ENCODE measurements at regions not wholly inside any gene's neighbourhood (a gene's known extent, or its start where the extent isn't known, plus 50 kb on each side); places are given as distances from the start of the nearest gene placed in this dataset.
"Not testable (repeated sequence)": the region's sequence is repeated elsewhere in the genome, so short reads cannot be mapped to it uniquely, and the experiment has no call there.

DNA sequence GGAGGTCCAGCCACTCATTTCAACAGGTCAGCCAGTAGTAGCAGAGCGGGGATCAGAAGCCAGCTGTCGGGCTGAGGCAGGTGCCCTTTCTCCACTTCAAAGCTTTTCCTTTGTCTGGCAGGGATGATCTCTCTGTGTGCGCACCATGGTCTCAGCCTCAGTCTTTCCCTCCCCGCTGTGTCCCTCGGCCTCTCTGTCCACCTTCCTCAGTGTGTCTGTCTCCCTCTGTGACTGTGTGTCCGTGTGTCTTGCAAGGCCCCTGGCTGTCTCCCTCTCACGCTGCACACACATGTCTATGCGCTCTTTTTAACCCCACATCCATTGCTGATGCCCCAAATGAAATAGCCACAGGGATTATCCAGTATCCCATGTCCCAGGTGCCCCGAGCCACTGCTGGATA lies 134.0 kb upstream of the ZNF469 start:
- DNase-seq; H2AFZ ChIP-seq (ENCODE audit: low read depth, low read length); H2BK5ac ChIP-seq (ENCODE audit: low read depth, low read length, poor library complexity, severe bottlenecking); H3K79me1 ChIP-seq (replicated peaks; ENCODE audit: low read length, poor library complexity, severe bottlenecking); H2BK15ac ChIP-seq (ENCODE audit: low read depth, poor library complexity, severe bottlenecking); H3K27me3 ChIP-seq (ENCODE audit: control insufficient read depth in 1 of 2, insufficient read depth in 1 of 2, low read length in 2 of 2); H3K27ac ChIP-seq (ENCODE audit: low read length, poor library complexity, severe bottlenecking); H3K14ac ChIP-seq (ENCODE audit: low read length in 2 of 2); H3K23ac ChIP-seq (ENCODE audit: low read length in 2 of 2); H2BK120ac ChIP-seq (ENCODE audit: low read depth, low read length); H3K4me3 ChIP-seq (ENCODE audit: insufficient read depth in 1 of 2, low read depth in 1 of 2, low read length in 2 of 2); H3K9me3 ChIP-seq (ENCODE audit: control insufficient read depth, low read length); H3K4me1 ChIP-seq (ENCODE audit: control insufficient read depth, insufficient read depth, low read depth, low read length); H4K91ac ChIP-seq (ENCODE audit: low read length); H2AK5ac ChIP-seq (ENCODE audit: low read length, severe bottlenecking); H3K9ac ChIP-seq (ENCODE audit: low read length); H3K36me3 ChIP-seq (ENCODE audit: control insufficient read depth in 1 of 2, insufficient read depth in 2 of 2, low read depth in 1 of 2, low read length in 2 of 2); H4K8ac ChIP-seq (ENCODE audit: low read length); H3K4me2 ChIP-seq (ENCODE audit: low read length, poor library complexity, severe bottlenecking): not testable (repeated sequence)
- WGBS: 91% methylated on average over 8 of the region's 9 CpGs
- Histone ChIP-seq H3K18ac (ENCODE audit: low read depth in 1 of 2, low read length in 2 of 2) (peak overlapping the region in 1 of 2 experiments; percentile 21), H3K4ac (ENCODE audit: low read depth in 1 of 2, low read length in 2 of 2) (peak overlapping the region in 1 of 2 experiments; percentile 51), H2BK12ac (ENCODE audit: low read length in 2 of 2) (peak overlapping the region in 1 of 2 experiments; percentile 70)

DNA sequence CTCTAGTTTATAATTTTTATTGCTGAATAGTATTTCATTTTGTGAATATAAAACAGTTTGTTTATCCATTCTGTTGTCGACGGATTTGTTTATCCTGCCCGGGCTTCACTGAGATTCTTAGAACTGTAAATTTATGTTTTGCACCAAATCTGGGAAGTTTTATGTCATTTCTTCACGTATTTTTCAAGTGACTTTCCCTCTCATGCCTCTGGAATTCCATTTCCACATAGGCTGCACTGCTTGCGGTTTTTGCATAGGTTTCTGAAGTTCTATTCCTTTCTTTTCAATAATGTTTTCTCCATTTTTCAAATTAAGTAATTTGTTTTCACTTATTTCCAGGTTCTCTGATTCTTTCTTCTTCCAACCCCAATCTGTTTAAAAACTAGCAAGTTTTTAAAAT lies 132.4 kb upstream of the ZNF469 start:
- H2BK120ac ChIP-seq (ENCODE audit: low read depth, low read length); H3K4me3 ChIP-seq (ENCODE audit: insufficient read depth in 1 of 2, low read depth in 1 of 2, low read length in 2 of 2); H3K27ac ChIP-seq (ENCODE audit: low read length, poor library complexity, severe bottlenecking); H3K23ac ChIP-seq (ENCODE audit: low read length in 2 of 2); H3K4me2 ChIP-seq (ENCODE audit: low read length, poor library complexity, severe bottlenecking); H2AFZ ChIP-seq (ENCODE audit: low read depth, low read length); H3K4me1 ChIP-seq (ENCODE audit: control insufficient read depth, insufficient read depth, low read depth, low read length); H2BK12ac ChIP-seq (ENCODE audit: low read length in 2 of 2); H3K36me3 ChIP-seq (ENCODE audit: control insufficient read depth in 1 of 2, insufficient read depth in 2 of 2, low read depth in 1 of 2, low read length in 2 of 2); H3K4ac ChIP-seq (ENCODE audit: low read depth in 1 of 2, low read length in 2 of 2); H4K91ac ChIP-seq (ENCODE audit: low read length); H3K9me3 ChIP-seq (ENCODE audit: control insufficient read depth, low read length); H4K8ac ChIP-seq (ENCODE audit: low read length); H2BK15ac ChIP-seq (ENCODE audit: low read depth, poor library complexity, severe bottlenecking); H3K27me3 ChIP-seq (ENCODE audit: control insufficient read depth in 1 of 2, insufficient read depth in 1 of 2, low read length in 2 of 2); H3K79me1 ChIP-seq (replicated peaks; ENCODE audit: low read length, poor library complexity, severe bottlenecking); H3K14ac ChIP-seq (ENCODE audit: low read length in 2 of 2); H3K9ac ChIP-seq (ENCODE audit: low read length); H2BK5ac ChIP-seq (ENCODE audit: low read depth, low read length, poor library complexity, severe bottlenecking); H2AK5ac ChIP-seq (ENCODE audit: low read length, severe bottlenecking); H3K18ac ChIP-seq (ENCODE audit: low read depth in 1 of 2, low read length in 2 of 2): not testable (repeated sequence)
- WGBS: 81% methylated on average over 5 of the region's 5 CpGs
- DNase-seq: peak; percentile 61

DNA sequence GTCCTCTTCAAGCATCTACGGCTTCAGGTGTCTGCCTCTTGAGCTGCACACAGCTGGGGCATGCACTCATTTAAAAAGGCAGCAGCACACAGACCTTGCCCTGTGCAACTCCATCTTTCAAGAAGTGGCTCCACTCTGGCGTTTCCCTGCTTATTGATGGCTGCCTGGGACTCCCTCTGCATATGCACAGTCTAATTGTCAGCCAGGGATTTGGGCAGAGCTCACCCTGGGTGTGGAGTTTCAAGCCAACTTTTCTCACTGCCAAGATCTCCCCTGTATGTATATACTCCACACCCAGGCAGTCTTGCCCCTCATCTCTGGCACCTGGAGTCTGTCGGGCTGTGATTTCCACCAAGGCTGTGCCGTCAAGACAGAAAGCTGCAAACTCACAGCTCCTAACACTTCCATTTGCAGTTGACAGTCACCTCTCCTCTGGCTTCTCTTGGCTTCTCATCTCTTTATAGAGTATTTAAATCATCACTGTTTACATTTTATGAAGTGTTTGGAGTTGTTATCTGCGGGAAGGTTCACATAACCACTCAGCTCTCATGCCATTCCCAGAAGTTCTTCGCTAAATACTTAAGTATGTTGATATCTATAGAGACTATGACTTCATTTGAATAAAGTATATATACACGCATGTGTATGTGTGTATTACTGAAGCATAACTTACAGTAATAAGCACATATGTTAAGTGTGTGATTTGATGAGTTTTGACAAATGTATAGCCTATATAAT lies 130.5 kb upstream of the ZNF469 start:
- not testable (repeated sequence) for H2BK15ac ChIP-seq (ENCODE audit: low read depth, poor library complexity, severe bottlenecking); H4K91ac ChIP-seq (ENCODE audit: low read length); H3K79me1 ChIP-seq (replicated peaks; ENCODE audit: low read length, poor library complexity, severe bottlenecking); H3K18ac ChIP-seq (ENCODE audit: low read depth in 1 of 2, low read length in 2 of 2); H3K4me1 ChIP-seq (ENCODE audit: control insufficient read depth, insufficient read depth, low read depth, low read length); H3K9me3 ChIP-seq (ENCODE audit: control insufficient read depth, low read length); H3K36me3 ChIP-seq (ENCODE audit: control insufficient read depth in 1 of 2, insufficient read depth in 2 of 2, low read depth in 1 of 2, low read length in 2 of 2); H3K23ac ChIP-seq (ENCODE audit: low read length in 2 of 2); H2AFZ ChIP-seq (ENCODE audit: low read depth, low read length); H2BK12ac ChIP-seq (ENCODE audit: low read length in 2 of 2); H3K4me2 ChIP-seq (ENCODE audit: low read length, poor library complexity, severe bottlenecking); H4K8ac ChIP-seq (ENCODE audit: low read length); H3K14ac ChIP-seq (ENCODE audit: low read length in 2 of 2); H3K9ac ChIP-seq (ENCODE audit: low read length); H2BK120ac ChIP-seq (ENCODE audit: low read depth, low read length); H3K4ac ChIP-seq (ENCODE audit: low read depth in 1 of 2, low read length in 2 of 2); H3K4me3 ChIP-seq (ENCODE audit: insufficient read depth in 1 of 2, low read depth in 1 of 2, low read length in 2 of 2); H3K27me3 ChIP-seq (ENCODE audit: control insufficient read depth in 1 of 2, insufficient read depth in 1 of 2, low read length in 2 of 2); H3K27ac ChIP-seq (ENCODE audit: low read length, poor library complexity, severe bottlenecking); H2AK5ac ChIP-seq (ENCODE audit: low read length, severe bottlenecking); H2BK5ac ChIP-seq (ENCODE audit: low read depth, low read length, poor library complexity, severe bottlenecking)
- WGBS: no CpG with 5 or more reads among the region's 7 CpGs
- DNase-seq: peak; percentile 86

DNA sequence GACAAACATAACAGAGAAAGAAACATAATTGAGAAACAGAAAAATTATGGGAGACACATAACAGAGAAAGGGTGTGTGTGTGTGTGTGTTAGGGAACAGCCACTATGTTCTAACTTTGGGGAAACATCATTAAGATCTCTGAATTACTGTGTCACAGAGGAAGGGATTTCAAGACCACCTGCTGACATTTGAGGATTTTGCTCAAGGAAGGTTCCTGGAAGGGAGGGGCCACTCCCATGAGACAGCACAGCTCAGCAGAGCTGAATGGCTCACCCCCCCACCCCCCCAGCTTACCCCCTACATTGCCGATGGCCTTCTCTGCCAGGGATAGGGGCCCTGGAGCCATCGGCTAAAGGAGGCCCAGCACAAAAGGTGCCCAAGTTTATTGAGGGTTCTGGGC lies 124.6 kb upstream of the ZNF469 start:
- H3K14ac ChIP-seq (ENCODE audit: low read length in 2 of 2); H3K79me1 ChIP-seq (replicated peaks; ENCODE audit: low read length, poor library complexity, severe bottlenecking); H4K8ac ChIP-seq (ENCODE audit: low read length); H2AFZ ChIP-seq (ENCODE audit: low read depth, low read length); DNase-seq; H3K27ac ChIP-seq (ENCODE audit: low read length, poor library complexity, severe bottlenecking); H3K4me2 ChIP-seq (ENCODE audit: low read length, poor library complexity, severe bottlenecking); H2BK12ac ChIP-seq (ENCODE audit: low read length in 2 of 2); H2BK15ac ChIP-seq (ENCODE audit: low read depth, poor library complexity, severe bottlenecking); H3K4ac ChIP-seq (ENCODE audit: low read depth in 1 of 2, low read length in 2 of 2); H4K91ac ChIP-seq (ENCODE audit: low read length); H3K27me3 ChIP-seq (ENCODE audit: control insufficient read depth in 1 of 2, insufficient read depth in 1 of 2, low read length in 2 of 2); H3K36me3 ChIP-seq (ENCODE audit: control insufficient read depth in 1 of 2, insufficient read depth in 2 of 2, low read depth in 1 of 2, low read length in 2 of 2); H2BK120ac ChIP-seq (ENCODE audit: low read depth, low read length); H3K23ac ChIP-seq (ENCODE audit: low read length in 2 of 2); H2BK5ac ChIP-seq (ENCODE audit: low read depth, low read length, poor library complexity, severe bottlenecking); H3K9ac ChIP-seq (ENCODE audit: low read length); H3K9me3 ChIP-seq (ENCODE audit: control insufficient read depth, low read length); H2AK5ac ChIP-seq (ENCODE audit: low read length, severe bottlenecking); H3K4me3 ChIP-seq (ENCODE audit: insufficient read depth in 1 of 2, low read depth in 1 of 2, low read length in 2 of 2); H3K18ac ChIP-seq (ENCODE audit: low read depth in 1 of 2, low read length in 2 of 2): not testable (repeated sequence)
- no CpG with 5 or more reads among the region's 2 CpGs for WGBS
- H3K4me1 ChIP-seq (ENCODE audit: control insufficient read depth, insufficient read depth, low read depth, low read length): peaks cover 16% of the 10 kb centered on the region
